ENCODE measurements at regions not wholly inside any gene's neighbourhood (a gene's known extent, or its start where the extent isn't known, plus 50 kb on each side); places are given as distances from the start of the nearest gene placed in this dataset.

DNA sequence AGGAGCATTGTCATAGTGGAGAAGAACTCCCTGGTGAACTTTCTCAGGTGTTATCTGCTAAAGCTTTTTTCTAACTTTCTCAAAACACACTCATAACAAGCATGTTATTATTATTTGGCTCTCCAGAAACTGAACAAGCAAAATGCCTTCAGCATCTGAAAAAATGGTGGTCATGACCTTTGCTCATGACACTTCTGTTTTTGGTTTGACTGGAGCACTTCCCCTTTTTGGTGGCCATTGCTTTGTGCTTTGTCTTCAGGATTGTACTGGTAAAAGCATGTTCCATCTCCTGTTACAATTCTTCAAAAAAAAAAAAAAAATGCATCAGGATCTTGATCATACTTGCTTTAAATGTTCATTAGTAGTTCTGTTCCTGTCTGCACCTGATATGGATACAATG lies 1241.6 kb upstream of the USP15 start:
- no peaks in the 10 kb centered on the region for H3K4me1 ChIP-seq (ENCODE audit: control insufficient read depth in 2 of 2, insufficient read depth in 2 of 2, low read length in 1 of 2)
- H3K27ac ChIP-seq (ENCODE audit: low read depth in 2 of 2, low read length in 1 of 2) = no peak overlapping the region
- no peaks in the 10 kb centered on the region for H3K27me3 ChIP-seq (ENCODE audit: control insufficient read depth in 1 of 2, insufficient read depth in 2 of 2, low read length in 2 of 2)
- no peaks in the 10 kb centered on the region for H3K36me3 ChIP-seq (ENCODE audit: control insufficient read depth in 2 of 2, insufficient read depth in 2 of 2, low read length in 1 of 2)
- H3K9me3 ChIP-seq (ENCODE audit: control insufficient read depth in 2 of 2, insufficient read depth in 1 of 2, low read depth in 1 of 2, low read length in 1 of 2) = peaks cover 0 to 5% of the 10 kb centered on the region in 2 donors
- H3K4me3 ChIP-seq (ENCODE audit: low read depth in 1 of 2, low read length in 2 of 2) = no peak overlapping the region

DNA sequence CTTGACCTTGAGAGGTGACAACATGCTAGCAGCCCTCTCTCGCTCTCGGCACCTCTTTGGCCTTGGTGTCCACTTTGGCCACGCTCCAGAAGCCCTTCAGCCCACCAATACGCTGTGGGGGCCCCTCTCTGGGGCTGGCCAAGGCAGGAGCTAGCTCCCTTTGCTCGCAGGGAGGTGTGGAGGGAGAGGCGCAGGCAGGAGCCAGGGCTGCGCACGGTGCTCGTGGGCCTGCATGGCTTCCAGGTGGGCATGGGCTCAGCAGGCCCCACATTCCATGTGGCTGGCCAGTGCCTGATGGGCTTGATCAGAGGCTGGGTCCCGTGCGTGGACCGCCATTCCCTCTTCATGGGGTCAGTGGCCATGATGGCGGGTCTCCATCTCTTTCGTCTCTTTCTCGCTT lies 1237.0 kb upstream of the USP15 start:
- H3K4me1 ChIP-seq (ENCODE audit: control insufficient read depth in 2 of 2, insufficient read depth in 2 of 2, low read length in 1 of 2) = no peaks in the 10 kb centered on the region
- H3K36me3 ChIP-seq (ENCODE audit: control insufficient read depth in 2 of 2, insufficient read depth in 2 of 2, low read length in 1 of 2) = no peaks in the 10 kb centered on the region
- peaks cover 0 to 5% of the 10 kb centered on the region in 2 donors for H3K9me3 ChIP-seq (ENCODE audit: control insufficient read depth in 2 of 2, insufficient read depth in 1 of 2, low read depth in 1 of 2, low read length in 1 of 2)
- no peaks in the 10 kb centered on the region for H3K27me3 ChIP-seq (ENCODE audit: control insufficient read depth in 1 of 2, insufficient read depth in 2 of 2, low read length in 2 of 2)
- no peak overlapping the region for H3K27ac ChIP-seq (ENCODE audit: low read depth in 2 of 2, low read length in 1 of 2)
- no peak overlapping the region for H3K4me3 ChIP-seq (ENCODE audit: low read depth in 1 of 2, low read length in 2 of 2)
- WGBS, 2 donors = 78 to 89% methylated on average over 15 of the region's 15 CpGs

DNA sequence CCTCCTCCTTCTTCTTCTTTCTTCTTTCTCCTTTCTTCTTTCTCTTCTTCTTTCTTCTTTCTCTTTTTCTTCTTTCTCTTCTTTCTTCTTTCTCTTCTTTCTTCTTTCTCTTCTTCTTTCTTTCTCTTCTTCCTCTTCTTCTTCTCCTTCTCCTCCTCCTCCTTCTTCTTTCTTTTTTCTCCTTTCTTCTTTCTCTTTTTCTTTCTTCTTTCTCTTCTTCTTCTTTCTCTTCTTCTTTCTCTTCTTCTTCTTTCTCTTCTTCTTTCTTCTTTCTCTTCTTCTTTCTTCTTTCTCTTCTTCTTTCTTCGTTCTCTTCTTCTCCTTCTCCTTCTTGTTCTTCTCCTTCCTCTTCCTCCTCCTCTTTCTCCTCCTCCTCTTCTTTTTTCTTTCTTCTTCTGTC lies 1230.7 kb upstream of the USP15 start:
- Histone ChIP-seq H3K36me3 (ENCODE audit: control insufficient read depth in 2 of 2, insufficient read depth in 2 of 2, low read length in 1 of 2) (no peaks in the 10 kb centered on the region), H3K4me3 (ENCODE audit: low read depth in 1 of 2, low read length in 2 of 2) (no peak overlapping the region), H3K4me1 (ENCODE audit: control insufficient read depth in 2 of 2, insufficient read depth in 2 of 2, low read length in 1 of 2) (no peaks in the 10 kb centered on the region), H3K27me3 (ENCODE audit: control insufficient read depth in 1 of 2, insufficient read depth in 2 of 2, low read length in 2 of 2) (no peaks in the 10 kb centered on the region), H3K27ac (ENCODE audit: low read depth in 2 of 2, low read length in 1 of 2) (no peak overlapping the region), H3K9me3 (ENCODE audit: control insufficient read depth in 2 of 2, insufficient read depth in 1 of 2, low read depth in 1 of 2, low read length in 1 of 2) (peaks cover 2 to 3% of the 10 kb centered on the region in 2 donors)
- WGBS, 2 donors = 60 to 68% methylated on average over 1 of the region's 1 CpG

DNA sequence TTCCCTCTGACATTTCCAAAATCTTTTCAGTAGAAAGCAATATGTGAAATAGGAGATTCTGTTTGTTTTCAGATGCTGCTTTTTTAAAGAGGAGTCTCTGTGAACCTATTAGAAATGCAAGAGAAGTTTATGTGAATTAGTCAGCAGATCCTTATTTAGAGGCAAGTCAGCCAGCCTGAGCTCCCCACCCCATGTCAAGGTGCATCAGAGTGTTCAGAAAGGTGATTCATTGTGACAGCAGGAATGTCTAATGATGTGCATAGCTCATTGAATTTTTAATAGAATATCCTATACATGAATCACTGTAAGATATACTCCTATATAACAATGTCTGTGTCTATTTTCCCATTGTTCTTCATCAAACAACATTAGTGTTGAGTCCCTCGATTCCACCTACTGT lies 1222.4 kb upstream of the USP15 start:
- Histone ChIP-seq H3K4me3 (ENCODE audit: low read depth in 1 of 2, low read length in 2 of 2) (no peak overlapping the region), H3K27me3 (ENCODE audit: control insufficient read depth in 1 of 2, insufficient read depth in 2 of 2, low read length in 2 of 2) (no peaks in the 10 kb centered on the region), H3K27ac (ENCODE audit: low read depth in 2 of 2, low read length in 1 of 2) (no peak overlapping the region), H3K36me3 (ENCODE audit: control insufficient read depth in 2 of 2, insufficient read depth in 2 of 2, low read length in 1 of 2) (no peaks in the 10 kb centered on the region), H3K9me3 (ENCODE audit: control insufficient read depth in 2 of 2, insufficient read depth in 1 of 2, low read depth in 1 of 2, low read length in 1 of 2) (no peaks in the 10 kb centered on the region), H3K4me1 (ENCODE audit: control insufficient read depth in 2 of 2, insufficient read depth in 2 of 2, low read length in 1 of 2) (no peaks in the 10 kb centered on the region)
- WGBS, 2 donors = 45 to 51% methylated on average over 1 of the region's 1 CpG

DNA sequence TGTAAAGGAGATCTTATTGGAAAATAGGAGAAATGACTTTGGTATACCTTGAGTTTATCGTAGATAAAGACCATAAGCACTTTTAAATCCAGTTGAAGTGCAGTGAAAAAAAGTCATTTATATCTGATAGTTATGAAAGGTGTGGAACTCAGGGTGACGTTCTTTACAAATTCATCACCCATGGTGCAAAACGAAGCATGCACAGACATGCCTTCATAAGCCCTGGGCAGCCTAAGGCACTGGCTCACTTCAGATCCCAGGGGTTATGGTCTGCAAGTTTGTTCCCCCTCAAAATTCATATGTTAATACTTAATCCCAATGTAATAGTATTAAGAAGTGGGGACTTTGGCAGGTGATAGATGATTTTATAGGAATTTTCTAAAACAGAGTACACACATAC lies 1216.4 kb upstream of the USP15 start:
- H3K9me3 ChIP-seq (ENCODE audit: control insufficient read depth in 2 of 2, insufficient read depth in 1 of 2, low read depth in 1 of 2, low read length in 1 of 2) = no peaks in the 10 kb centered on the region
- WGBS, 2 donors = 43 to 54% methylated on average over 3 of the region's 3 CpGs
- H3K4me3 ChIP-seq (ENCODE audit: low read depth in 1 of 2, low read length in 2 of 2) = no peak overlapping the region
- H3K36me3 ChIP-seq (ENCODE audit: control insufficient read depth in 2 of 2, insufficient read depth in 2 of 2, low read length in 1 of 2) = no peaks in the 10 kb centered on the region
- no peaks in the 10 kb centered on the region for H3K27me3 ChIP-seq (ENCODE audit: control insufficient read depth in 1 of 2, insufficient read depth in 2 of 2, low read length in 2 of 2)
- H3K4me1 ChIP-seq (ENCODE audit: control insufficient read depth in 2 of 2, insufficient read depth in 2 of 2, low read length in 1 of 2) = no peaks in the 10 kb centered on the region
- no peak overlapping the region for H3K27ac ChIP-seq (ENCODE audit: low read depth in 2 of 2, low read length in 1 of 2)

DNA sequence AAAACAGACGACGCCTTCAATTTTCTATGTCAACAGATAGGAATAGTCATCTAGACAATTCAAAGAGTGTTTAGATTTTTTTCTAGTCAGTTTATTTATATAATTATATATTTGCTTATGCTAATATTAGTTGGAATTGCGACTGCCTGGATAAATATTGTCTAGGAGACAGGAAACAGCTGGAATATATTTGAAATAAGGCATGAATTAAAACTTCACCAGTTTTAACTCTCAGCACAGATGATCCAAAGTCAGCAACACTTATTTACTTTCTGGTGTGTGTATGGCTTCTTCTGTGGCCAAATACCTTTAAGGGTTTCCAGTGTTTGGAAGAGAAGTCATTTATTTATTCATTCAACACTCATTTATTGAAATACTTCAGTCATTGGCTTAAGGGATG lies 1215.4 kb upstream of the USP15 start:
- H3K9me3 ChIP-seq (ENCODE audit: control insufficient read depth in 2 of 2, insufficient read depth in 1 of 2, low read depth in 1 of 2, low read length in 1 of 2) = no peaks in the 10 kb centered on the region
- H3K27me3 ChIP-seq (ENCODE audit: control insufficient read depth in 1 of 2, insufficient read depth in 2 of 2, low read length in 2 of 2) = no peaks in the 10 kb centered on the region
- no peak overlapping the region for H3K27ac ChIP-seq (ENCODE audit: low read depth in 2 of 2, low read length in 1 of 2)
- no peaks in the 10 kb centered on the region for H3K36me3 ChIP-seq (ENCODE audit: control insufficient read depth in 2 of 2, insufficient read depth in 2 of 2, low read length in 1 of 2)
- H3K4me1 ChIP-seq (ENCODE audit: control insufficient read depth in 2 of 2, insufficient read depth in 2 of 2, low read length in 1 of 2) = no peaks in the 10 kb centered on the region
- no peak overlapping the region for H3K4me3 ChIP-seq (ENCODE audit: low read depth in 1 of 2, low read length in 2 of 2)
- WGBS, 2 donors = 39 to 40% methylated on average over 3 of the region's 3 CpGs

DNA sequence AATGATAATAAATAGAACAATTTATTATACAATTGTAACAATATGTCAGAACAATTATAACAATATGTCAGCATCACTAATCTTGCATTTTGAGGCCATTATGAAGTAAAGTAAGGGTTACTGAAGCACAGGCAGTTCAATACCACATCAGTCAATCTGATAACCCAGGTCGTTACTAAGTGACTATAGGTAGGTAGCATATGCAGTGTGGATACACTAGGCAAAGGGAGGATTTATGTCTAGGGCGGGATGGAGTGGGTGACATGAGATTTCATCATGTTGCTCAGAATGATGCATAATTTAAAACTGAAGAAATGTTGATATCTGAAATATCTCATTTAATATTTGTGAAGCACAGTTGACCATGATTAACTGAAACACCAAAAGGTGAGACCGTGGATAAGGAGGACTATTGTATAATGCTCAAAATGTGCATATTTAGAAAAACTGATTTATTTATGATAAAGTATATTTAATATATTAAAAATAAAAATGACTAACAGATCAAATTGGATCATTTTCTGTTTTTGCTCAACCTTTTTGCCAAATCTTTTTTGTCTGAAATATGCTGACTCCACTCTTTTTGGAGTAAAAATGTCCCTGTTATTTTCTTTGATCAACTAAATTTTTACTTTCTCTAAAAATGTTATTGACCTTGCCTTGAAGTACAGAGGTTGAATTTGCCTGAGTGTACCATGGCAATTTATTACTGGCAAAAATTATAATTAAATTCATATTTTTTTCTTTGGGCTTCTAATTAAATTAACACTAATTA lies 1189.4 kb upstream of the USP15 start:
- Histone ChIP-seq H3K27me3 (ENCODE audit: control insufficient read depth in 1 of 2, insufficient read depth in 2 of 2, low read length in 2 of 2) (no peaks in the 10 kb centered on the region), H3K27ac (ENCODE audit: low read depth in 2 of 2, low read length in 1 of 2) (no peak overlapping the region), H3K4me1 (ENCODE audit: control insufficient read depth in 2 of 2, insufficient read depth in 2 of 2, low read length in 1 of 2) (no peaks in the 10 kb centered on the region), H3K9me3 (ENCODE audit: control insufficient read depth in 2 of 2, insufficient read depth in 1 of 2, low read depth in 1 of 2, low read length in 1 of 2) (no peaks in the 10 kb centered on the region), H3K4me3 (ENCODE audit: low read depth in 1 of 2, low read length in 2 of 2) (no peak overlapping the region), H3K36me3 (ENCODE audit: control insufficient read depth in 2 of 2, insufficient read depth in 2 of 2, low read length in 1 of 2) (no peaks in the 10 kb centered on the region)
- 63 to 67% methylated on average over 3 of the region's 3 CpGs for WGBS, 2 donors

DNA sequence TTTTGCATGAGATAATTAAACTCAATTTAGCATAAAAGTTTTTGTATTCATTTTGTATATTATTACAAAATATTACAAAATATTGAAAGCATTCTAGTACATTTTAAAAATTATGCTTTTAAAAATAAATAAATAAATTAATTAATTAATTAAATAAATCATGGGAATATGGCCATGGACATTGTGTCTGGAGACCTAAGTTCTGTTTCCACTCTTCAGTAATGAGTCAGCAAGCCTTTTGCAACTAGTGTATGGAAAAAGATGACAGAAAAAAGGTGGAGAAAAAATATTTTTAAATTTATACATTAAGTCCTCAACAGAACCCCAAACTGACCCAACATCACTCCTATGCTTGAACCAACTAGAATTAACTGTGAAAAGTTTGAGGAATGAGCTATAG lies 1187.5 kb upstream of the USP15 start:
- no peaks in the 10 kb centered on the region for H3K9me3 ChIP-seq (ENCODE audit: control insufficient read depth in 2 of 2, insufficient read depth in 1 of 2, low read depth in 1 of 2, low read length in 1 of 2)
- H3K27ac ChIP-seq (ENCODE audit: low read depth in 2 of 2, low read length in 1 of 2) = no peak overlapping the region
- no peaks in the 10 kb centered on the region for H3K27me3 ChIP-seq (ENCODE audit: control insufficient read depth in 1 of 2, insufficient read depth in 2 of 2, low read length in 2 of 2)
- H3K4me3 ChIP-seq (ENCODE audit: low read depth in 1 of 2, low read length in 2 of 2) = no peak overlapping the region
- H3K4me1 ChIP-seq (ENCODE audit: control insufficient read depth in 2 of 2, insufficient read depth in 2 of 2, low read length in 1 of 2) = no peaks in the 10 kb centered on the region
- no peaks in the 10 kb centered on the region for H3K36me3 ChIP-seq (ENCODE audit: control insufficient read depth in 2 of 2, insufficient read depth in 2 of 2, low read length in 1 of 2)

DNA sequence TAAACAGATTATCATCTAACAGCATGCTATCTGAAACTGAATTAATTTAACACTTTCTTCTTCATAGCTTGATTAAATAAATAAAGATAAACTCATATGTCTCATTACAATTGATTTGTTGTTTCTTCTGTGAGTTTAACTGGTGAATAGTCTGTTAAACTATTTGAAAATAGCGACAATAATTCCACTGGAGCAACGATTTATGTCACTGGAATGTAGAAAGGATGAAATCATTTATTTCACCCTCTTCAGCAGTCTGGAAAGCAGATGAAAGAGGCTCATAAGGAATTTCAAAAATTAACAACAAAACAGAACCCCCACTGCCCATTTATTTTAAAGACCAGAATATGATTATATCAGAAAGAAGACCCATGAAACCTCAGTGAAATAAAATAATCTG lies 1165.1 kb upstream of the USP15 start:
- no peaks in the 10 kb centered on the region for H3K27me3 ChIP-seq (ENCODE audit: control insufficient read depth in 1 of 2, insufficient read depth in 2 of 2, low read length in 2 of 2)
- 38 to 61% methylated on average over 2 of the region's 2 CpGs for WGBS, 2 donors
- no peak overlapping the region for H3K4me3 ChIP-seq (ENCODE audit: low read depth in 1 of 2, low read length in 2 of 2)

DNA sequence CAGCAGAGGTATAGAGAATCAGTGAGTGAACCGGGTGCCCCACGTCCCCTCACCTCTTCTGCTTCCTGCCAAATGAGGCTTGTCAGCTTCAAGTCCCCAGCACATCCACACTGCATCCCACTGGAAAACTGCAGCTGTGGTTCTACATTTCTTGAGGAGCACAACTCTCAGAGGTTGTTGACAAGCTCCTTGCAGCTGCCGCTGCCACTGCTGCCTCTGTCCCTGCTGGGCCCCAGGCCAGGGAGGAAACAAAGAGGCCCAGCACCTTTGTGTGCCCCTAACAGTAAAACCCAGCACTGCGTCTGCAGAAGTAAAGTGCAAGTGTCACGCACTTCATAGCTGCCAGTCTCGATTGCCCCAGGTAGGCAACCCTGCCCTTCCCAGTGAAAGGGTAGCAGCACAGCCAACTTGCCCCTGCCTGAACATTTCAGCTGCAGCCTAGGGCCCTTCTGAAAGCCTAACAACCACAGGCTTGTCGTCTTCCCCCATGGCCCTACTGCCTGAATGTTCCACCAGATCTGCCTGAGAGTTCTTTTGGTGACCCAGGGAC lies 1162.1 kb upstream of the USP15 start:
- no peak overlapping the region for H3K27ac ChIP-seq (ENCODE audit: low read depth in 2 of 2, low read length in 1 of 2)
- 67 to 70% methylated on average over 7 of the region's 7 CpGs for WGBS, 2 donors
- H3K36me3 ChIP-seq (ENCODE audit: control insufficient read depth in 2 of 2, insufficient read depth in 2 of 2, low read length in 1 of 2) = no peaks in the 10 kb centered on the region
- H3K4me1 ChIP-seq (ENCODE audit: control insufficient read depth in 2 of 2, insufficient read depth in 2 of 2, low read length in 1 of 2) = no peaks in the 10 kb centered on the region
- no peak overlapping the region for H3K4me3 ChIP-seq (ENCODE audit: low read depth in 1 of 2, low read length in 2 of 2)
- H3K27me3 ChIP-seq (ENCODE audit: control insufficient read depth in 1 of 2, insufficient read depth in 2 of 2, low read length in 2 of 2) = no peaks in the 10 kb centered on the region
- peaks cover 0 to 2% of the 10 kb centered on the region in 2 donors for H3K9me3 ChIP-seq (ENCODE audit: control insufficient read depth in 2 of 2, insufficient read depth in 1 of 2, low read depth in 1 of 2, low read length in 1 of 2)

More for the DNA sequence above, 1165.1 kb upstream of the USP15 start:
- Histone ChIP-seq H3K36me3 (ENCODE audit: control insufficient read depth in 2 of 2, insufficient read depth in 2 of 2, low read length in 1 of 2) (no peaks in the 10 kb centered on the region), H3K4me1 (ENCODE audit: control insufficient read depth in 2 of 2, insufficient read depth in 2 of 2, low read length in 1 of 2) (no peaks in the 10 kb centered on the region), H3K9me3 (ENCODE audit: control insufficient read depth in 2 of 2, insufficient read depth in 1 of 2, low read depth in 1 of 2, low read length in 1 of 2) (peaks cover 0 to 2% of the 10 kb centered on the region in 2 donors), H3K27ac (ENCODE audit: low read depth in 2 of 2, low read length in 1 of 2) (no peak overlapping the region)
